GM21423 (cell line): ENCODE measurements at regions not wholly inside any gene's neighbourhood (a gene's known extent, or its start where the extent isn't known, plus 50 kb on each side); places are given as distances from the start of the nearest gene placed in this dataset.
"Not testable (repeated sequence)": the region's sequence is repeated elsewhere in the genome, so short reads cannot be mapped to it uniquely, and the experiment has no call there.

Experiments
- ATAC-seq: cut with Tn5 transposase; IDR thresholded peaks from one replicate; pipeline ENCODE4 v1.9.1; 2021; ENCODE audit warnings: mild to moderate bottlenecking, moderate library complexity; ENCODE audit not compliant: unreplicated experiment

DNA sequence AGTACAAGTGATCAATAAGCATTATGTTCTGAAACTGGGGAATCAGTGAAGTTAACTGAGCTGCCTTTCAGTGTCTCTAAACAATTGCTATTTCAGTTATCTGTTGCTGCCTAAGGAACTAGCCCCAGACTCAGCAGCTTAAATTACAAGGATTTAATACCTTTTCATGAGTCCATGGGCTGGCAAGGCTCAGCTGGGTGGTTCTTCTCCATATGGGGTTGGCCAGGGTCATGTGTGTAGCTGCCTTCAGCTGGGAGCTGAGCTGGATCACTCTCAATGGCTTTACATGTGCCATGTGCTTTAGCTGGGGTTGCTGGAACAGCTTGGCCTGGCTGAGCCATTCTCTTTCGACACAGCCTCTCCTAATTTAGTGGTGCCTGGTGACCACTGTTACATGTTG, 295.0 kb upstream of the NCAM1 start:
- ATAC-seq: no peak

DNA sequence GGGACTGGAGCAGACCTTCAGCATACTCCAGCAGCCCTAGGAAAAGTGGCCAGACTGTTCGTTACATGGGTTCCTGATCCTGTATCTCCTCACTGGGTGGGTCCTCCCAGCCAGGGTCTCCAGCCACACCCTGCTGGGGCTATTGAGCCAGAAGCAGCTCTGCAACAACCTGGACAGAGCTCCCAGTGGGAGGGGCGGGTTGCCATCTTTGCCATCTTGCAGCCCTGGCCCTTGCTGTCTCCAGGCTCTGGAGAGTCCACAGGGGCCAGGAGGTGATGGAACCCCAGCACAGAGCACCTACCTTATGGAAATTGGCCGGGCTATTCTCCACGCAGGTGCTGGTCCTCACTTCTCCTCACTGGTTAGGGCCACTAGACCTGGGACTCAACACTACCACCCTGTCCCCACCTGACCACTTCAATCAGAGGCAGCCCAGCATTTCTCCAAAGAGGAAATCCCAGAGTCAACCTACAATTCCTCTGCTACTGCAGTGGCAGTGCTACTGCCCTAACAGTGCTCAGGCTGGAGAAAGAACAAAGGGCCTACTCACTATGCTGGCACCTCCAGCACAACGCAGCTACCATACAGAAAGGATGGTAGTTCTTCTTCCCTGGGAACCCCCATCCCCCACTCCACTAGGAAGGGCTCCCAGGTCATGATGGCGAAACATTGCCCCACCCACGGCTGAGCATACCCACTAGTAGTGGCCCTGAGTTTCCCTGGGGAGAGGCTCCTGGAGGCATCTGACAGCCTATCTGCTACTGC, 290.2 kb upstream of the NCAM1 start:
- no peak for ATAC-seq

DNA sequence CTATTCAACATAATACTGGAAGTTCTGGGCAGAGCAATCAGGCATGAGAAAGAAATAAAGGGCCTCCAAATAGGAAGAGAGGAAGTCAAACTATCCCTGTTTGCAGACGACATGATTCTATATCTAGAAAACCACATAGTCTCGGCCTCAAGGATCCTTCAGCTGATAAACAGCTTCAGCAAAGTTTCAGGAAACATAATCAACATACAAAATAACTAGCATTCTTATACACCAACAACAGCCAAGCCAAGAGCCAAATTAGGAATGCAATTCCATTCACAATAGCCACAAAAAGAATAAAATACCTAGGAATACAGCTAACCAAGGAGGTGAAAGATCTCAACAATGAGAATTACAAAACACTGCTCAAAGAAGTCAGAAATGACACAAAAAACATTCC, 287.8 kb upstream of the NCAM1 start:
- not testable (repeated sequence) for ATAC-seq

DNA sequence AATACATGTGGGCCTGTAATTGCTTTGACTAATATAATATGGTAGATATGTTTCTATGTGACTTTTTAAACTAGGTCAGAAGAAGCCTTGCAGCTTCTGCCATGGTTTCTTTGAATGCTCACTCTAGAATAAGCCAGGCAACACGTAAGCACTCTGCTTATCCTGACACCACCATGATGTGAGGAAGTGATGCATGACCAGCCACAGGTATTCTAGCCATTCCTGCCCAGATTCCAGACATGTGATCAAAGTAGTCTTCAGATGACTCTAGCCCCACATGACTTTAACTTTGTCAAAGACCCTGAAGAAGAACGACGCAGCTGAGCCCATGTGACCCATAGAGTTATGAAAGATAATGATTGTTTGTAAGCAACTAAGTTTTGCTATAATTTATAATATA, 276.1 kb upstream of the NCAM1 start:
- ATAC-seq: no peak

DNA sequence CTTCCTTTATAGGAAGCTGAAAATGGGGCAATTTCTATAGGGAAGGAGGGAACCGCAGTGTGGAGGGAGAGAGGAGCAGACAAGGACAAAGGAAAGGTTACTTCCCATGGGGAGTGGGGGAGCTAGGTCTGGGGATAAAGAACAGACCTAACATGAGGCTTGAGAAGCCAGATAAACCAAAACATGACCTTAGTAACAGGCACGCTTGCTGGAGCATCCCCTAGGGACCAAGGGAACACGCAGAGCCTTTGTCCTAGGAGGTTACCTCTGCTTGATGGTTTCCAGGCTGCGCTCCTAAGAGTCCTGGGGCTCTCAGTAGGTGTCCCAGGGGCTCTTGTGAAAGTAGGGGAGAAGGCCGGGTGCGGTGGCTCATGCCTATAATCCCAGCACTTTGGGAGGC, 271.4 kb upstream of the NCAM1 start:
- no peak for ATAC-seq

DNA sequence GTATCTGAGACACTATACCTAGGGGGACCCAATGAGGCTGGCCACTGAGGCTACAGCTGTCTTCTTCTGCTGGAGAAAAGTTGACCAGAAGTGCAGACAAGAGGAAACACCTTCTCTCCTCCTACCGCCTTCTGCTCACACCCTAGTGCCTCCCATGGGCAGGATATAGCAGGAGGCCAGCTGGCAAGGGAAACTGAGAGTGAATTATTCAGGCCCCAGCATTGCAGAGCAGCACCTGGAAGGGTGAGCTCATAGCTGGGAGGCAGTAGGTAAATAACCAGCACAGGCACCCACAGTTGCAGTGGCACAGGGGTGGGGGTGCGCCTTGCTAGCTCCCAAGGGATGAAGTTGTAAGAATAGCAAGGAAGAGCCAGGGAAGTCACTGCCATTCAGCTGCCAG, 267.4 kb upstream of the NCAM1 start:
- ATAC-seq: no peak

DNA sequence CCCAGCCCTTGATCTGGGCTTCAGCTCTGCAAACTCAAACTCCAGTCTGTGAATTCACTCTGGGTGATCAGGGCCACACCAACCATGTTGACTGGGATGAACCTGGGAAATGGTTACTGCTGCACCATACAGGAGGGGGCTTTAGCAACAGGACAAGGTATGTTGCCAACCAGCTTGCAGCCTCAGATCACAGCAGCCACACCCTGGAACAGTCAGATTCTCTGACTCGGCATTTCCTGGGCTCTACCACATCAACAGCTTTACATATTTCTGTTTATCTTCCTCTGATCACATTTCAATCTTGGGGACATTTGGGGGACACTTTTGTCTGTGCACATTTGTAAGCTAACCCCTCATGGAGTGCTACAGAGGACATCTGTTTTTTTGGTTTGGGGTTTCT, 267.0 kb upstream of the NCAM1 start:
- ATAC-seq: no peak

DNA sequence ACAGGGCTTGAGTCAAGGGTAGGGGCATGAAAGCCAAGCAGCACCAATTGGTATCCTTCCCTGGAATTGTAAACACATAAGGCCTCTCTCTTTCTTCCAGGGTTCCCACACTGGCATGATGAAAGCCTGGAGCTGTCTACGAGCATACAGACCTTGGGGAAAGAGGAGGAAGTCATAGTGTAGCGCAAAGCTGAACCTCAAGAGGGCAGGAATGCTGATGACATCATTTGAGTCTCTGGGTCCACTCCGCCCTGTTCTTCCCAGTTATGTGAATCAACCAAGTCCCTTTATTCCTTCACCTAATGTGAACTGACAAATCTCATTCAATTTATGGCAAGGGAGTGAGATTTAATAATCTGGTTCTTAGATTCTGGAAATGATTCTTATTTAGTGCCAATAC, 266.4 kb upstream of the NCAM1 start:
- ATAC-seq: no peak

DNA sequence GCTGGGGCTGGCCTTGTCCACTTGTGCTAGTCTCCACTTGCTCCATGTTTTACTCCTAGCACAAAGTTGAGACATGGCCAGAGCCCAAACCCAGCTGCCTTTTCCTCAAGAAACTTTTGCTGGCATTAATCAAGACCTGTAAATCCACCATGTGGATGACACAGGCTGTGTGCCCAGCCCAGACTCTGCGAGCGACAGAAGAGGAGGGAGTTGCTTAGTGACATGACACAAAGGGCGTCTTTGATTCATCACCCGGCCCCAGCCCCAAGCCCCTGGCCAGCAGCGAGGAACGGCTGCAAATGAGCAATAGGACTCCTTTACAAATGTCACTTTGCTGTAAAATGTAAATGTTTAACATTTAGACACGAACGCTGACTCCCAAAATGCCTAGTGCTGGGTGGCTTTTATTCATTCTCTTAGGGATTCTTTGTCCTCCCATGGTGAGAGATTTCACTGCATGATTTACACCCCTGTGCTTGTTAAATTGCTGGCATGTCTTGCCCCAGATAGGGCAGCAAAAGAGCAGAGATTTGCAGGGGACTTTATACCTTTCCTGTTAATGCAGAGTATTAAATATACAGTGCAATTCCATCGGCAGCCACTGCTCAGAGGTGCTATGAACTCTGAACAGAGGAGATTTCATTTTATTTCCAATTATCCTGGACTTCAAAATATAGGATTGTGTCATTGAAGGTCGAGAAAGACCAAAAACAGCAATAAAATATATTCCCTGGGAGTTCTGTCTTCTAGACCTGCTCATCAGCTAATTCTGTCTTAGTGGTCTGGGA, 263.6 kb upstream of the NCAM1 start:
- no peak for ATAC-seq

DNA sequence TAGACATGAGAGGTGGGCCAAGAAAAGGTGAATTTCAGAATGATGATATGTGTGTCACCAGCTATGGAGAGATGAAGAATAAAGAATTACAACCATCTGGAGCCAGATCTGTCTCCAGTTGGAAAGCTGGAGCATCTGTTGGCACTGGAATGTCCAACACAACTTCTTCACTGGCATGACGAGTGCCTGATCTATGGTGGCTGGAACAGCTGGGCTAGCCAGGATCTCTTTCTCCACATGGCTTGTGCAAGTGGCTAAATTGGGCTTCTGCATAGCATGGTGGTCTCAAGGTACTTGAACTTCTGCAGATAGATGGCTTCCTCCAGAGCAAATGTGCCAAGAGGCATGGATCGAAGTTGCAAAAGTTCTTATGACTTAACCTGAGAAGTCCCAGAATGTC, 256.1 kb upstream of the NCAM1 start:
- no peak for ATAC-seq

DNA sequence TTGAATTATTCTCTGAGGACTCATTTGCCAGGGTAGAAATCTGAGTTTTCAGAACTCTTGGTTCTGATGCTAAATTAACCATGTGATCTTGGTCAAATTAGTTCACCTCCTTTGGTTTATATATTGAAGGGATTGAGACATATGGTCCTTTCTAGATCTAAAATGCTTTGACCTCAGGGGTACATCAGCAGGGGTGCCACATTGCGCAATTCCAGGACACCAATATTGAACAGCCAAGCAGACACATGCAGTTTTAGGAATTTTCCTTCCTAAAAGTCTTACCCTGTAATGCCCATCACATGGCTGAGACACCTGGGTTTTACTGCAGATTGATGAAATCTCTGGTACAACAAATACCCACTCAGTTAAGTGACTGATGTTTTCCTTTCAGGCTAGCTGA, 254.4 kb upstream of the NCAM1 start:
- no peak for ATAC-seq

DNA sequence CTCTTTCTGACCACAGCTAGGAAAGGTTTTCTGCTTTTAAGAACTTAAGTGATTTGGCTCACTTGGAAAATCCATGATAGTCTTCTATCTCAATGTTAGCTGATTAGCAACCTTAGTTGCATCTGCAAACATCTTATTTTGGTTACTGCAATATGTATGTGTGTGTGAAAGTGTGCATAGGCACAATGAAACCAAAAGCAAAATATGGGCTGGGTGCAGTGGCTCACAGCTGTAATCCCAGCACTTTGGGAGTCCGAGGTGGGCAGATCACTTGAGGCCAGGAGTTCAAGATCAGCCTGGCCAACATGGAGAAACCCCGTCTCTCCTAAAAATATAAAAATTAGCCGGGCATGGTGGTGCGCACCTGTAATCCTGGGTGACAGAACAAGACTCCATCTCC, 246.9 kb upstream of the NCAM1 start:
- not testable (repeated sequence) for ATAC-seq

DNA sequence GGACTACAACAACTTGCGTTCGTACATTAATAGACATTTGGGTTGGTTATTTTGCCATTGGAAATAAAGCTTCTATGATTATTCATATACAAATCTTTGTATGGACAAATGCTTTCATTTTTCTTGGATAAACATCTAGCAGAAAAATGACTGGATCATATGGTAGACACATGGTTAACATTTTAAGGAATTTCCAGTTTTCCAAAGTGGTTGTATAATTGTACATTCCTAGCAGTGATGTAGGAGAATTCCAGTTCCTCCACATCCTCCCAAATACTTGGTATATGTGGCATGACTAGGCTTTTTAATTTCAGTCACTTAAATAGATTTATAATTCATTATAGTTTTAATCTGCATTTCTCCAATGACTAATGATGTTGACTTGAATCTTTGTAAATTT, 246.2 kb upstream of the NCAM1 start:
- ATAC-seq: no peak

DNA sequence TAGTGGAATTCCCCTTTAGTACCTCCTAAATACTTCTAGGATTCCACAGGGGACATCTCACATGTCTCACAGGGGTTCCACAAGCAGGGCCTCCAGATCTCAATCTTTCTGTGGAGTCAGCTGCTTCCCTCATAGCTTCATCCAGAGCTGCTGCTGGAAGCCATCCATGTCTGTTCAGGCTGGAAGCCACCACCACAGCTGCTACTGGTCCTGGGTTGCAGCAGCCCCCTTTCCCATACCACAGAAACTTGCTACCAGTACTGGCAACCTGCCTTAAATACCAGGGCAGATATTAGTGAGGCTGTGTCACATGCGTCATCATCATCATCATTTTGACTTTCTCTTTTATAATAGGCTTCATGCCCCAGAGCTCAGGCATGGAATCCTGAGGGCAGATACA, 242.7 kb upstream of the NCAM1 start:
- no peak for ATAC-seq

DNA sequence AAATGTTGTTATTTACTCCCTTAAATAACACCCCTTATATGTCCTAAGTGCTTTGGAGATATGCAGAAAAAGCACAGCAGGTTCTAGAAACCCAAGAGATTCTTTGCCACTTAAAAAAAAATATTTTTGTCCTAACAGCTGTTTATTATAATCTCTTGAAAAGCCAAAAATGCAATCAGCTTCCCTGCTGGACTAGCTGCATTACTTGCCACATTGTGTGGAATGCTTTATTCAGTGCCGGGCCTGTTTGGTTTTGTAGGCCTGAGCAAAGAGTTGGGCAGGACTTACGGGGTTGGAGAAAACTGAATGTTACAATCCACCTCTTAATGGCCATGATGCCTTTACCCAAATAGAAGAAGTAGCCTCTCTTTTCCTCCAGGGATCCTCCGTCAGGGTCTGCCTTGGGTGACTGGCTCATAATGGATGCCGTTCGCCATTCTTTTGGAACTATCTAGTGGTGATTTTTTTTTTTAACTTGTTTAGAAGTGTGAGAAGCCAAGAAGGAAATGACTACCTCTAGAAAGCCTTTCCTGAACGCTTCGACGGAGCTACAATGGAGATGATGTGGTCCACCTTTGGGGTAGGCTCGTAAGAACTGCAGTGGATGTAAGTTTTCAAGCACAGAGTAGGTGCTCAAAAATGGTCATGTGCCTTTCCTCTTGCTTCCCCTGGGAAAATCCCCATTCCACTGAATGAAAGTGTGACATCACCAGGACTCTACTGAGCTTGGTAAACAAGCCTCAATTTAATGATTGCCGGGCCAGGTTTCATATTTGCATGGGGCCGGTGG, 241.3 kb upstream of the NCAM1 start:
- ATAC-seq: no peak

DNA sequence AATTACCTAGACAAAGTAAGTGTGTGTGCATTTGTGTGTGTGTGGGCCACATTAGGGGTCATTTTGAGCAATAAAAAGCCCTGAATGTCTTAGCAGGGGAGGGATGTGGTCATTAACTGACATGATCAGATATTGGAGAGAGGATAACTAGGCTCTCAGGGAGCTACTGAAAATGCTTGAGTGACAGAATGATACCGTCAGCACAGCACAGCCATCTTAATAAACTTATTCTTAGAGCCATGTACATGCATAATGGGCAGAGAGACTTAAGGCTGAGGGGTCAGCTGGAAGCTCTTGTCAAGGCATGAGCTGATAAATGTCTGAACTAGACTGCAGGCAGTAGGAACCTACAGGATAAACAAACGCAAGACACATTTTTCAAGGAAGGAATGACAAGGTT, 239.1 kb upstream of the NCAM1 start:
- ATAC-seq: no peak

DNA sequence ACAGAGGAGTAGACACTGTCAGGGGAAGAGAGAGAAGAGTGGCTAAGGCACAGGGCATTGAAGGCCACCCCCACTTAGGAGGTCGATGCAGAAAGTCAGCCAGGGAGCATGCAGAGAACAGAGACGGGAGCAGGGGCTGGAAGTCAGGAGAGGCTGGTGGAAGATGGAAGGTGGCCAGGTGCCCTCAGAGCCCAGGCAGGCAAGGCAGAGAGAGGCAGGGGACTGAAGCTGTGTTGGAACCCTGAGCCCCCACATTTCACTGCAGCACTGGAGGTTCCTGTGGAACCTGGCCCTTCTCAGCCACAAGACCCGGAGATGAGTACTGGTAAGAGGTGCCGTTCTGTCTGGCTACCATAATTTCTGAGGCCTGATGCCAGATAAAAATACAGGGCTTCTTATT, 238.3 kb upstream of the NCAM1 start:
- ATAC-seq: no peak

DNA sequence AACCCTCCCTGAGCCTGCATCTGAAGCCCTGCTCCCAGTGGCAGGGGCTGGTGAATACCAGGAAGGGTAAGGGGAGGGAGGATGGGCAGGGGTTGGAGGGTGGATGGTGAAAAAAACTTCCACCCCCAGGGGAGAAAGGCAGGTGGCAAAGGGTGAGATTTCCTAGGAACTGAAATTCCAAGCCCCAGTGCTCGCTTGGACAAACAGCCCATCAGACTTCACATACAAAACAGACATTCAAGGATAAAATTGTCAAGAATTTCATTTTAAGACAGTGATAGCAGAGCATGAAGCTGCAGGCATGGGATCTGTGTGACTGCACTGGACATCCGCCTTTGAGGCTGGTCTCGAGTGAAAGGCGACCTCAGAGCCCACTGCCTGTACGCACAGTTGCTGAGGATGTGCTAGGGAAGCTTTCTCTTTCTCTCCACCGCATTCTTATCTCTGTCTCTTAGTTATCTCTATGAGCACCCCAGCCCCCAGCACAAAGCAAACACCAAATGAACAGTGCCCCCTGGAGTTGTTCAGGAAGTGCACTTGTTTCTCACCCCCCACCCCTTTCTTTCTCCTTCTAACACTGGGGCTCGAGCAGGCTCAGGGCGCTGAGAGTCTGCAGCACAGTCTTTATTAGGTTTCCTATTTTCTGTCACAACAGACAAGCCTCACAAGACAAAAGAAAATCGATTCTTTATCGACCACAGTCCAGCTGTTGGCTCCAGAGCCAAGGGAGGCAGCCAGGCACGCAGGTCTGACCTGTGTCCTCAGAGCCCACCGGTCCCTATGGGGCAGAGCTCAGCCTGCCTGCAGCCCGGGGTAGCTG, 237.3 kb upstream of the NCAM1 start:
- ATAC-seq: no peak

DNA sequence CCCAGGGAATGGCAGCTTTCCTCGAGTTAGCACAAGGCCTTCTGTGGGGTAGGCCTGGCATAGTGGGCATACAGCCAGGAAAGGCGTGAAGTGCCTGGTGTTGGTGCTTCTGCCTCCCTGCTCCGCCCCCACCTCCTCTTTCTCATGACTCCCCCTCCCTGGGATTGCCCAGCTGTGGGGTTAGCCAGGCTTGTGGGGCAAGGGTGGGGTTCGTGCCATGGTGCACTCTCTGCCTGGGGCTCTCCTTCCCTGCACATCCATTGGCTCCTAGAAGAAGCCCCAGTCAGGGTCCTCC, 236.8 kb upstream of the NCAM1 start:
- ATAC-seq: no peak

DNA sequence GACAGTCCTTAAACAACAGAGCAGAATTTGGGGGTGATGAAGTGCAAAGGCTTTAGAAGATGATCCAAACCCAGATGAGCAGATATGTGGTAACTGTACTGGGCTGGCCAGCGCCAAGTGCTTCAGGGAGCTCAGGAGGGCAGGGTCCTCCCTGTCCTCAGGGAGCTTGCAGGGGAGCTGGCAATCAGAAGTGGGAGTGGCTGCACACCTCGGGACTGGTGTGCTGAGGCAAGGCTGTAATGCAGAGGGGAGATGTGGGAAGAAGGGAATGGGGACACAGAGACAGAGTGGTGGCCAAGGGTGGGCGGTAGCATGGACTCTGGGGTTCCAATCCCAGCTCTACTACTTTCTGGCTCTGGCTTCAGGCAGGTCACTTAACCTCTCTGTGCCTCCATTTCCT, 235.6 kb upstream of the NCAM1 start:
- no peak for ATAC-seq

DNA sequence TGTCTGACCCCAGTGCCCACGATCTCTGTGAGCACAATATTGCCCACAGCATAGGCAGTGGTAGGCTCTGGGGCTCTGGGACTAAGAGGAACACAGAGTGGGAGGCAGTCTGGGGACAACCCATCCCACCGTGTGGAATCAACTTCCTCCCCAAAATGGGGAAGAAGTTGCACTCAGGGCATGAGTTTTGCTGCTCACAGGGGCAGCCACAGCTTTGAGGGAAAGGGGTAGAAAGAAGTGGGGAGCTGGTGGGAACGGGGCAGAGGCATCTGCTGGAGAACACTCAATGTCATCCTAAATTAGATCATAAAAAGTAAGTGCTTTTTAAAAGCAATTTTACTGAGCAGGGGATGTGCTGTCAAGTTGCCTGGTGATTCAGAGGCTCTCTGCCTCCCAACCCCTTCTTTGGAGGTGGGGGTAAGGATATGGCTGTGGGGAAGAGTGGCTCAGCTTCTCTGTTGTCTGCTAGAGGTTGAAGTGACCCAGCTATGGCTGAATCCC, 233.8 kb upstream of the NCAM1 start:
- no peak for ATAC-seq
